ENCODE measurements at regions not wholly inside any gene's neighbourhood (a gene's known extent, or its start where the extent isn't known, plus 50 kb on each side); places are given as distances from the start of the nearest gene placed in this dataset.

DNA sequence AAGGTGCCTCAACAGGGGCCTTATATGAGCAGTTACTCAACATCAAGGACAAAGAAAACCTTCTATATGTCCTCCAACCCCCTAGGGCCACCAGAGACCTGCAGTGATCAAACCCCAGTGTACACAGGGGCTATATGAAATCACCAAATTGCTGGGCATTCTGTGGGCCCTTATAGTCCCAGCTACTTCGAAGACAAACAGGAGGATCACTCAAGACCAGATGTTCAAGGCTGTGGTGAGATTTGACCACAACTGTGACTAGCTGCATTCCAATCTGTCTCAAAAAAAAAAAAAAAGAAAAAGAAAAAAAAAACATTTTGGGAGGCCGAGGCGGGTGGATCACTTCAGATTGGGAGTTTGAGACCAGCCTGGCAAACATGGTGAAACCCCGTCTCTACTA lies 51.0 kb upstream of the PRB2 start:
- H3K27ac Mint-ChIP-seq, result no peak overlapping the region
- Histone ChIP-seq H3K36me3 (ENCODE audit: insufficient read depth, low read length) (no peaks in the 10 kb centered on the region), H3K4me3 (ENCODE audit: low read length) (no peak overlapping the region), H3K27ac (ENCODE audit: low read depth, low read length) (no peak overlapping the region), H3K27me3 (ENCODE audit: insufficient read depth, low read length, poor library complexity, severe bottlenecking) (peaks cover 3% of the 10 kb centered on the region), H3K4me1 (ENCODE audit: insufficient read depth, low read length) (no peaks in the 10 kb centered on the region), H3K9me3 (ENCODE audit: low read length) (no peaks in the 10 kb centered on the region)
- H3K36me3 Mint-ChIP-seq, result no peaks in the 10 kb centered on the region
- H3K9me3 Mint-ChIP-seq, result no peaks in the 10 kb centered on the region
- H3K4me3 Mint-ChIP-seq, result no peak overlapping the region
- H3K4me1 Mint-ChIP-seq, result no peaks in the 10 kb centered on the region
- ChIA-PET CTCF (no interaction called here), POLR2A (no interaction called here)
- DNase-seq, result no peak
- H3K27me3 Mint-ChIP-seq, result peaks cover 0 to 13% of the 10 kb centered on the region in 2 donors

DNA sequence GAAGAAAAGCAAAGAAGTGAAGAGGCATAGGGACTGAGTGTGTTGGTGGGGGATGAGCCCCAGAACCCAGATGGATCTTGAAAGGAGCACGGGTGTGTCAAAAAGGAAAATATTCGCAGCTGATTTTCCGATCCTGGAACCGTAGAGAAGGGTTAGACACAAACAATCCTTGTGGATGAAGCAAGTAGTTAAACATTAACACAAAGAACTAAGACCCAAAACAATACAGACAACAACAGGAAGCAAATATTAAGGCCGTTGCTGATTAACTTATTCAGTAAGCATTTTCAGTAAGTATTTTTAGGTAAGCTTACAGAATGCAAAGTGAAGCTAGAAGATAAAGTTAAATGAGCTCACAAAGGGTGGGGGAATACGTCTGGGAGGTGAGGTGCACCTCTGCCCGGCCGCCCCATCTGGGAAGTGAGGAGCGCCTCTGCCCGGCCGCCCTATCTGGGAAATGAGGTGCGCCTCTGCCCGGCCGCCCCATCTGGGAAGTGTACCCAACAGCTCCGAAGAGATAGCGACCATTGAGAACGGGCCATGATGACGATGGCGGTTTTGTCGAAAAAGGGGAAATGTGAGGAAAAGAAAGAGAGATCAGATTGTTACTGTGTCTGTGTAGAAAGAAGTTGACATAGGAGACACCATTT lies 62.8 kb upstream of the PRB2 start:
- no peaks in the 10 kb centered on the region for H3K9me3 Mint-ChIP-seq
- H3K4me1 Mint-ChIP-seq, result no peaks in the 10 kb centered on the region
- POLR2A ChIA-PET, result no interaction called here

DNA sequence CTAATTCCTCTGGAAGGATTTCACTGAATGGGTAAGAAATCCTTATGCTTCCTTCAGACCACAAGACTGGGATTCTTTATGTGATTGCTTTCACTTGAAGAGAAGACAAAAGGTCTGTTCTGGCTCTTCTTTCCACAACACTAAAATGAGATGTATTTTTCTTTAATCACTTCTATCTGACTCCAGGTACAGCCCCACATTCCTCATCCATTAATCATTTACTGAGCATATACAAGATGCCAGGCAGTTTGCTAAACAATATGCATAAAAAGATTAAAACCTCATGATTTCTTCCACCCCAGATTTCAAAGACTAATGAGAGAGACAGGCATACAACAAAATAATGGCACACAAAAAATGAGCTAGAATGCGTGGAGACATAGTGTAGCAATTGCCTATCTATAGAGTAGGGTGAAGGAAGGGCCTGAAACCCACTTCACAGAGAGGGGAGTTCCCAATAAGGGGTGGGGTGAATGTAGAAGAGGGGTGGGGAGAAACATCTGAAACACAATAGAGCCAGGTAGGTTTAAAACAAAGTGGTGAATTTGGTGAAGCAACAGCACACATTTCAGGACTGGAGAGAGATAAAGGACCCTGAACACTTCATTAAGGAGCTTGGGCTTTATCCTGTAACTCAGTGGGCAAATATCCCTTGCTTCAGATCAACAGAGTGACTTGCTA lies 65.1 kb upstream of the PRB2 start:
- H3K4me1 Mint-ChIP-seq, result no peaks in the 10 kb centered on the region
- Histone ChIP-seq H3K27me3 (ENCODE audit: insufficient read depth, low read length, poor library complexity, severe bottlenecking) (no peaks in the 10 kb centered on the region), H3K4me3 (ENCODE audit: low read length) (no peak overlapping the region), H3K36me3 (ENCODE audit: insufficient read depth, low read length) (no peaks in the 10 kb centered on the region), H3K27ac (ENCODE audit: low read depth, low read length) (no peak overlapping the region), H3K9me3 (ENCODE audit: low read length) (no peaks in the 10 kb centered on the region), H3K4me1 (ENCODE audit: insufficient read depth, low read length) (no peaks in the 10 kb centered on the region)
- POLR2A ChIA-PET, result no interaction called here
- H3K36me3 Mint-ChIP-seq, result no peaks in the 10 kb centered on the region
- no peak overlapping the region for H3K4me3 Mint-ChIP-seq
- CTCF ChIA-PET, result no interaction called here
- no peak overlapping the region for H3K27ac Mint-ChIP-seq
- H3K9me3 Mint-ChIP-seq, result no peaks in the 10 kb centered on the region
- peaks cover 4 to 8% of the 10 kb centered on the region in 2 donors for H3K27me3 Mint-ChIP-seq
- no peak for DNase-seq

More for the DNA sequence above, 62.8 kb upstream of the PRB2 start:
- Histone ChIP-seq H3K9me3 (ENCODE audit: low read length) (no peaks in the 10 kb centered on the region), H3K4me3 (ENCODE audit: low read length) (no peak overlapping the region), H3K27ac (ENCODE audit: low read depth, low read length) (no peak overlapping the region), H3K27me3 (ENCODE audit: insufficient read depth, low read length, poor library complexity, severe bottlenecking) (no peaks in the 10 kb centered on the region), H3K4me1 (ENCODE audit: insufficient read depth, low read length) (no peaks in the 10 kb centered on the region), H3K36me3 (ENCODE audit: insufficient read depth, low read length) (no peaks in the 10 kb centered on the region)
- CTCF ChIA-PET, result no interaction called here
- Mint-ChIP-seq H3K27ac (no peak overlapping the region), H3K27me3 (peaks cover 4 to 10% of the 10 kb centered on the region in 2 donors), H3K4me3 (no peak overlapping the region), H3K36me3 (no peaks in the 10 kb centered on the region)
- DNase-seq, result no peak

DNA sequence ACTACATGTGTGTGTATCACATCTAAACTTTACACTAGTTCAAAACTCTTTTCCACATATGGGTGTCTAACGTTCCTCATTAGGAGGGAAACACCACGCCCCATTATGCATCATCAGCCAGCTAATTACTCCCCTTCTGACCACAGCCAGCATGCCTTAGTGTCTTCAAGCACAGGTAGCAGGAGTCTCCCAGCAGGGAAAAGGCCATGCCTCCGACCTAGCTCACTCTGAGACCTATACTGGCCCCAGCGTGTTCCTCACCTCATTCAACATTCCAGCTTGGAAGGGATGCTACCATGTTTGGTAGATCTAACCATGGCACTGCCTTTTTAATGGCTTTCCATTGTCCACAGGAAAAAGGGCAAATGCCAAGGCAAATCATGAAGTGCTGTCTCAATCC lies 66.1 kb upstream of the PRB2 start:
- ChIA-PET CTCF (no interaction called here), POLR2A (no interaction called here)

DNA sequence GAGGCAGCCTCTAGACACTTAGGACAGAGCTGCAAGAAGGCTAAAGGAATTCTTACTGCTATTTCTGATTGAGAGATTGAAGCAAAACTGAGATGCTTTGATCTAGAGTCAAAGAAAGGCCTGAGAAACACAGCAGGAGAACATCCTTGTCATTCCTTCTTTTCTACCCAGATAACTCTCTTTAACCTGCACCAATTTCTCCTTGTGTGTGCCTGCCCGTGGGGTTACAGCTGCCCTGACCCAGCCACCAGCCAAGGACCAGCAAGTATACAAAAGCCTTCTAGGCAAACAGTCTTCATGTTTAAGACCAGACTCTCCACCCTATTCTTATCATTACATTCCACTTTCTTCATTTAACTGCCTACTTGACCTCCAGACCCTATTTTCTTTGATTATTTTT lies 81.7 kb upstream of the PRB2 start:
- no peak overlapping the region for H3K27ac Mint-ChIP-seq
- H3K9me3 Mint-ChIP-seq, result no peaks in the 10 kb centered on the region
- POLR2A ChIA-PET, result no interaction called here
- DNase-seq, result no peak
- no peak overlapping the region for H3K27ac ChIP-seq (ENCODE audit: low read depth, low read length)
- CTCF ChIA-PET, result no interaction called here
- H3K4me3 ChIP-seq (ENCODE audit: low read length), result no peak overlapping the region
- peaks cover 18 to 21% of the 10 kb centered on the region in 2 donors for H3K27me3 Mint-ChIP-seq
- H3K9me3 ChIP-seq (ENCODE audit: low read length), result no peaks in the 10 kb centered on the region
- no peaks in the 10 kb centered on the region for H3K36me3 ChIP-seq (ENCODE audit: insufficient read depth, low read length)
- H3K4me1 Mint-ChIP-seq, result no peaks in the 10 kb centered on the region
- H3K4me3 Mint-ChIP-seq, result no peak overlapping the region
- no peaks in the 10 kb centered on the region for H3K27me3 ChIP-seq (ENCODE audit: insufficient read depth, low read length, poor library complexity, severe bottlenecking)
- H3K36me3 Mint-ChIP-seq, result no peaks in the 10 kb centered on the region
- H3K4me1 ChIP-seq (ENCODE audit: insufficient read depth, low read length), result no peaks in the 10 kb centered on the region

More for the DNA sequence above, 66.1 kb upstream of the PRB2 start:
- Mint-ChIP-seq H3K27me3 (peaks cover 8% of the 10 kb centered on the region in 2 donors), H3K9me3 (no peaks in the 10 kb centered on the region), H3K36me3 (no peaks in the 10 kb centered on the region), H3K27ac (no peak overlapping the region), H3K4me1 (no peaks in the 10 kb centered on the region), H3K4me3 (no peak overlapping the region)
- H3K4me1 ChIP-seq (ENCODE audit: insufficient read depth, low read length), result no peaks in the 10 kb centered on the region
- no peak overlapping the region for H3K4me3 ChIP-seq (ENCODE audit: low read length)
- no peaks in the 10 kb centered on the region for H3K36me3 ChIP-seq (ENCODE audit: insufficient read depth, low read length)
- H3K27ac ChIP-seq (ENCODE audit: low read depth, low read length), result no peak overlapping the region
- no peaks in the 10 kb centered on the region for H3K9me3 ChIP-seq (ENCODE audit: low read length)
- H3K27me3 ChIP-seq (ENCODE audit: insufficient read depth, low read length, poor library complexity, severe bottlenecking), result no peaks in the 10 kb centered on the region
- DNase-seq, result no peak

DNA sequence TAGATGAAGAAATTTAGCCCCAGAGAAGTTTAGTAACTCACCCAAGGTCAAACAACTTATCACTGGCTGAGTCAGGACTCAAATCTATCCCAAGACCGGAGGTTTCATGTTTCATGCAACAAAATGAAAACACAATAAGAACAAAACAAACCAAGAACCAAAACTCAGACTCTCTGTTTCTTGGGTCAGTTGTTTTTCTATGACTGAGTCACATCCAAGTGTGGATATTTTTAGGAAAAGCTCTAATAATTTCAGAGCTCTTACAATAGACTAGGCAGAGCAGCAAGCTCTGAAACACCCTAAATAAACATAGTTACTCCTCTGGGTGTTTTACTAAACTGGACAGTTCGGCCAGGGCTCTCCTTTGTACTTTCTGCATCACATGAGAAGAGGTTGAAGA lies 87.6 kb upstream of the PRB2 start:
- no peaks in the 10 kb centered on the region for H3K27me3 ChIP-seq (ENCODE audit: insufficient read depth, low read length, poor library complexity, severe bottlenecking)
- H3K9me3 Mint-ChIP-seq, result no peaks in the 10 kb centered on the region
- no peak overlapping the region for H3K27ac Mint-ChIP-seq
- no peaks in the 10 kb centered on the region for H3K36me3 Mint-ChIP-seq
- peaks cover 3% of the 10 kb centered on the region for H3K4me1 ChIP-seq (ENCODE audit: insufficient read depth, low read length)
- H3K9me3 ChIP-seq (ENCODE audit: low read length), result no peaks in the 10 kb centered on the region
- H3K4me1 Mint-ChIP-seq, result peaks cover 4 to 7% (median 6%) of the 10 kb centered on the region in 3 donors
- no peak overlapping the region for H3K4me3 Mint-ChIP-seq
- H3K4me3 ChIP-seq (ENCODE audit: low read length), result no peak overlapping the region
- ChIA-PET POLR2A (no interaction called here), CTCF (interaction anchor here (1.4 to 2.0 kb wide), 2 partner anchors 283 to 712 kb away, joined by 3 to 7 read pairs; no protein-coding TSS in a partner anchor)
- no peak overlapping the region for H3K27ac ChIP-seq (ENCODE audit: low read depth, low read length)
- H3K27me3 Mint-ChIP-seq, result peaks cover 10 to 34% of the 10 kb centered on the region in 2 donors
- DNase-seq, result no peak
- H3K36me3 ChIP-seq (ENCODE audit: insufficient read depth, low read length), result no peaks in the 10 kb centered on the region

DNA sequence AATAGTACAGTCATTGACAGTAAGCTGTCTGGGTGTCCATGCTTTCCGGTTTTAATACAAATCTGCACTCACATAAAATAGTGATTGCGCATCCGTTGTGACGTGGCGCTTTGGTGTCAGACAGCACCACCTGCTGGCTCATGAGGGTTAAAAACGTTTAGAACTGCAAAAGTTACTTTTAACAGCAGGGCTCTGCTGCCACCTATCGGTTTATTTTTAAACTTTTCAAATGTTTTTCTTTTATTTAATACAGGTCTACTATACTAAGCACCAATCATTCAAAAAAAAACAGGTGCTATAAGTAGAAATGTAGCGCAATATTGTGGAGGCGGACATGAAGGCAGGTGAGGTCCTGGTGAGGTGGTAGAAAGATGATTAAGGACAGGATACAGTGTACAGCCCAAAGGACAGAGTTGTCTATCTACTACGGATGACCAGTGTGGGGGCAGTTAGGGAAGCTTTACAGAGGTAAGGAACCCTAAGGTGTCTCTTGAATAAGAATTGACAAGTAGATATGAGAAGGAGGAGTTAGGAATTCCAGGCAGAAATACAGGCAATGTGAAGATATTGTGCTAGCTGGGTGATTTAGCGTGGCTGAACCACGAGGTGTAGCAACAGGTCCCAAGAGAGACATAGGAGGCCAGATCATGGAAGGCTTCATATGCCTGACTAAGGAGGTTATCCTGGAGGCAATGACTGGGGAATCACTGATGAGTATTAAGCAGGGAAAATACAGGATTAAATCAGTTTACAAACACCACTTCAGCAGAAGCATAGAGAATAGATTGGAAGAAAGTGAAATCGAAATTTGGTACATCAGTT lies 91.5 kb upstream of the PRB2 start:
- Mint-ChIP-seq H3K4me1 (peaks cover 4 to 7% (median 6%) of the 10 kb centered on the region in 3 donors), H3K36me3 (no peaks in the 10 kb centered on the region), H3K27me3 (peaks cover 2 to 39% of the 10 kb centered on the region in 2 donors), H3K4me3 (no peak overlapping the region), H3K9me3 (no peaks in the 10 kb centered on the region), H3K27ac (peak overlapping the region in 1 of 8 donors; percentile 1)
- DNase-seq, result peak; percentile 63 to 84 (median 73)
- H3K4me3 ChIP-seq (ENCODE audit: low read length), result no peak overlapping the region
- H3K27me3 ChIP-seq (ENCODE audit: insufficient read depth, low read length, poor library complexity, severe bottlenecking), result no peaks in the 10 kb centered on the region
- peaks cover 3% of the 10 kb centered on the region for H3K4me1 ChIP-seq (ENCODE audit: insufficient read depth, low read length)
- H3K27ac ChIP-seq (ENCODE audit: low read depth, low read length), result no peak overlapping the region
- ChIA-PET POLR2A (no interaction called here), CTCF (interaction anchor here (0.7 to 4.7 kb wide), 14 partner anchors 14 to 1649 kb away, joined by 3 to 47 read pairs (median 4); partner anchors contain the start of gene SMIM10L1)
- H3K9me3 ChIP-seq (ENCODE audit: low read length), result no peaks in the 10 kb centered on the region
- H3K36me3 ChIP-seq (ENCODE audit: insufficient read depth, low read length), result no peaks in the 10 kb centered on the region
